Coronary artery (tissue), 2 donors: ENCODE measurements at regions not wholly inside any gene's neighbourhood (a gene's known extent, or its start where the extent isn't known, plus 50 kb on each side); places are given as distances from the start of the nearest gene placed in this dataset.
A peak's percentile ranks its signal among the peaks of the same experiment; 100 is the strongest.

Source experiments
- DNase-seq: peaks from one replicate; pipeline ENCODE4 v3.0.0-alpha.2; 2017; ENCODE audit warnings: low spot score
- H3K27ac ChIP-seq, 2 donors: fragments of 200-600 bp; sonication (generic); one replicate each; pipeline ENCODE4 v1.5.1; 2016 to 2019
- H3K4me3 ChIP-seq: fragments of 200-600 bp; sonication (generic); 2 replicates; pipeline ENCODE4 v1.5.1; 2016; ENCODE audit warnings: mild to moderate bottlenecking, moderate library complexity
- TF ChIP-seq, protein P1 (sequence below): fragments of 200-600 bp; sonication (generic); IDR thresholded peaks from one replicate; pipeline ENCODE4 v1.5.1; 2019; ENCODE audit warnings: antibody characterized with exemption

DNA sequence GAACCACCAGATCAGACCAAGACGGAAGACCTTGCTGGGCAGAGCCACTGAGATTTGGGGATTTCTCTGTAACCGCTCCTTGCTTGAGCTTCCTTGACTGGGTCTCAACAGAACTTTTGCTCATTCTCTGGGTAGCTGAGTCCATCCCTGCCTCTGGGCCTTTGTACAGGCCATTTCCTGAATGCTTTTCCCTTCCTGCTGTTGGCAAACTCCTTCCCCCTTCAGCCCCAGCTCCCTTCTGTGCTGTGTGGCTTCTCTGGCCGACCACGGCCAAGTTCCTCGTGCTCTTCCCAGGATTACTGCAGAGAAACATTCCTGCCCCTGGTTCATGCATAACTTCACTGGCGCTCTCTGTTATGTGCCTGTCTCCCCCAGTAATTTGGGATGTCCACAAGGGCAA lies 150.5 kb upstream of the GPR26 start:
- TF ChIP-seq, protein P1, sequence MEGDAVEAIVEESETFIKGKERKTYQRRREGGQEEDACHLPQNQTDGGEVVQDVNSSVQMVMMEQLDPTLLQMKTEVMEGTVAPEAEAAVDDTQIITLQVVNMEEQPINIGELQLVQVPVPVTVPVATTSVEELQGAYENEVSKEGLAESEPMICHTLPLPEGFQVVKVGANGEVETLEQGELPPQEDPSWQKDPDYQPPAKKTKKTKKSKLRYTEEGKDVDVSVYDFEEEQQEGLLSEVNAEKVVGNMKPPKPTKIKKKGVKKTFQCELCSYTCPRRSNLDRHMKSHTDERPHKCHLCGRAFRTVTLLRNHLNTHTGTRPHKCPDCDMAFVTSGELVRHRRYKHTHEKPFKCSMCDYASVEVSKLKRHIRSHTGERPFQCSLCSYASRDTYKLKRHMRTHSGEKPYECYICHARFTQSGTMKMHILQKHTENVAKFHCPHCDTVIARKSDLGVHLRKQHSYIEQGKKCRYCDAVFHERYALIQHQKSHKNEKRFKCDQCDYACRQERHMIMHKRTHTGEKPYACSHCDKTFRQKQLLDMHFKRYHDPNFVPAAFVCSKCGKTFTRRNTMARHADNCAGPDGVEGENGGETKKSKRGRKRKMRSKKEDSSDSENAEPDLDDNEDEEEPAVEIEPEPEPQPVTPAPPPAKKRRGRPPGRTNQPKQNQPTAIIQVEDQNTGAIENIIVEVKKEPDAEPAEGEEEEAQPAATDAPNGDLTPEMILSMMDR = no peak
- Histone ChIP-seq H3K27ac (no peak overlapping the region), H3K4me3 (no peak overlapping the region)
- peak; percentile 36 for DNase-seq

DNA sequence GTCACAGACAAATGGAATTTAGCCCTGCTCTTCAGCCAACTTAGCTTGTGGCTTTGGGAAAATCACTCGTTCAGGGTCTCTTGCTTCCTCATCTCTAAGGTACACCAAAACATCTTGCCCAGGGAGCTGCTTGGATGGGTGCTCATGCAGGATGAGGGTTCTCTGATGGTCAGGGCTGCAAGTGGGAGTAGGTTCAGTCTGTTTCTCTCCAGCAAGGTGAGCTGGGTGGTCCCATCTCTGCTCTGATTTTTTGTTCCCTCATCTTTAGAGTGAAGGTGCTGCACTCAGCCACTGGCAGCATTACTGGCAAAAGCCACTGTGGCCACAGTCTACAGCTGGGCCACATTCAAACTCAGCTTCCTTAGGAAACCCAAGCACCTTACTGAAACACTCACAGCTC lies 149.9 kb upstream of the GPR26 start:
- TF ChIP-seq, protein P1 = no peak
- DNase-seq = no peak

GRCh38 chr10:123517426-123517825 lies 148.7 kb upstream of the GPR26 start:
- no peak for DNase-seq
- Histone ChIP-seq H3K27ac (no peak overlapping the region), H3K4me3 (no peak overlapping the region)
- TF ChIP-seq, protein P1 = no peak

More for the DNA sequence above, 149.9 kb upstream of the GPR26 start:
- Histone ChIP-seq H3K27ac (no peak overlapping the region), H3K4me3 (no peak overlapping the region)

DNA sequence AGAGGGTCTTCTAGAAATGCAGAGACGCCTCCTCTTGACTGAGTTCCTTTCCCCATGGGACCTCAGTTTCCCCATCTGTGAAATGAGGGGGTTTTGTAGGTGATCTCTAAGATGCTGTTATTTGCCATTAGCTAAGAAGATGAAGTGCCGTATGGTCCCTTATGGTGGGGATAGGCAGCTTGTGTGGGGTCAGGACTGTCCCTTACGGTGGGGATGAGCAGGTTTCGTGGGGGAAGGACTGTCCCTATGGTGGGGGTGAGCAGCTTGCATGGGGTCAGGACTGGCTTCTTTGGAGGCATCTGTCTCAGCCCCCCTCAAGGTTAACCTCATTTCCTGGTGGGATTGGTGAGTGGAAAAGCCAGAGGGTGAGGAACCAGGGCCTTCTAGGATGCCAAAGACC lies 148.3 kb upstream of the GPR26 start:
- DNase-seq = peak; percentile 50
- H3K4me3 ChIP-seq = no peak overlapping the region
- H3K27ac ChIP-seq = no peak overlapping the region
- TF ChIP-seq, protein P1 = no peak

DNA sequence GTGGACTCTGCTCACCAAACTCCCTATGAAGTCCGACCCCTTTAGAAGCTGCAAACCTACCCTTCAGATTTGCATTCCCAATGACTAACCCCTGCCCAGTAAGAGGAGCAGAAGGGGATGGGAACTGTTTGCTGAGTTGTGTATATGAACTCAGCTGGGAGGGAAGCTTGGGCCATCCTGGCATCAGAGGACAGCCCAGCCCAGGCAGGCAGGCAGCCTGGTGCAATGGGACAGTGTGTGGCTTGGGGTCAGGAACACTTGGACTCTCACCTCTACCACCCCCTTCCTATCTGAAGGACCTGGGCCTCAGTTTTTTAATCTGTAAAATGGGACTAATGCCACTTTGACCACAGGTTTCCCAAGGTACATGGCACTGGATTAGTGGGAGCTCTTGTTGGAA lies 147.4 kb upstream of the GPR26 start:
- TF ChIP-seq, protein P1 = no peak
- Histone ChIP-seq H3K27ac (no peak overlapping the region), H3K4me3 (no peak overlapping the region)
- peak; percentile 47 for DNase-seq

- Histone ChIP-seq H3K4me3 (no peak overlapping the region), H3K27ac (no peak overlapping the region)
- TF ChIP-seq, protein P1 = no peak
- DNase-seq = peak; percentile 26
Measured at GRCh38 chr10:123519861-123520260, 146.3 kb upstream of the GPR26 start.

DNA sequence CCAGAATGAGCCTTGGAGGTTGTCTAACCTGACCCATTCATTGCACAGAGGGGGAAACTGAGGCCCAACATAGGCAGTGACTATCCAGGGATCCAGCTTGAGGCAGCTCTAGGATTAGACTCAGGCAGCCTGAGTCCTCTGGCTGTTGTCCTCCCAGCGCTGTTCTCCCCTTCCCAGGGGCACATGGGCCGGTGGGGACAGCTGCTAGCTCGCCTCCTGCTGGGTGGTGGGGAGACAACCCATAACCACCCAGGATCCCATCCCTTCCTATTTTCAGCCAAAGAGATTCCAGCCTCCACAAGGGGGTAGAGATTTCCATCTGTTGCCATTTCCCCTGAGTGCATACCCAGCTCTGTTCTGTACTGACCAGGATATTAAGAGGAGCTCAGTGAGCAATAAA lies 145.1 kb upstream of the GPR26 start:
- DNase-seq = peak; percentile 40
- Histone ChIP-seq H3K27ac (no peak overlapping the region), H3K4me3 (no peak overlapping the region)
- TF ChIP-seq, protein P1 = no peak
